ENCODE measurements at regions not wholly inside any gene's neighbourhood (a gene's known extent, or its start where the extent isn't known, plus 50 kb on each side); places are given as distances from the start of the nearest gene placed in this dataset.

GRCh38 chr5:52682492-52682891 lies 105.2 kb upstream of the ITGA1 start:
- Histone ChIP-seq H3K9me3 (ENCODE audit: control insufficient read depth, low read length) (no peaks in the 10 kb centered on the region), H3K36me3 (ENCODE audit: control insufficient read depth, insufficient read depth, low read length) (no peaks in the 10 kb centered on the region), H3K27ac (ENCODE audit: low read depth, low read length) (no peak overlapping the region), H3K4me3 (ENCODE audit: low read length) (no peak overlapping the region), H3K9ac (ENCODE audit: extremely low read depth, low read length, poor library complexity, severe bottlenecking) (no peak overlapping the region), H3K27me3 (ENCODE audit: control insufficient read depth, insufficient read depth, low read length, poor library complexity, severe bottlenecking) (no peaks in the 10 kb centered on the region), H3K4me1 (ENCODE audit: control insufficient read depth, insufficient read depth, low read length) (no peaks in the 10 kb centered on the region)
- Mint-ChIP-seq H3K4me3 (no peak overlapping the region), H3K4me1 (peaks cover 2% of the 10 kb centered on the region), H3K9me3 (no peaks in the 10 kb centered on the region), H3K27ac (no peak overlapping the region), H3K27me3 (ENCODE audit: insufficient read depth) (no peaks in the 10 kb centered on the region), H3K36me3 (ENCODE audit: low read depth) (no peaks in the 10 kb centered on the region)
- TF ChIP-seq CTCF (conservative IDR thresholded peaks at IDR 0.05), result no peak
- peak; percentile 78 for DNase-seq
- WGBS, 2 experiments (ENCODE audit: insufficient coverage in 1 of 2, insufficient read length in 1 of 2), result 70 to 88% methylated on average over 4 to 7 of the region's 7 CpGs

GRCh38 chr5:52684051-52684450 lies 103.7 kb upstream of the ITGA1 start:
- Mint-ChIP-seq H3K4me1 (peaks cover 2% of the 10 kb centered on the region), H3K4me3 (no peak overlapping the region), H3K9me3 (no peaks in the 10 kb centered on the region), H3K36me3 (ENCODE audit: low read depth) (no peaks in the 10 kb centered on the region), H3K27ac (no peak overlapping the region), H3K27me3 (ENCODE audit: insufficient read depth) (no peaks in the 10 kb centered on the region)
- H3K4me1 ChIP-seq (ENCODE audit: control insufficient read depth, insufficient read depth, low read length), result no peaks in the 10 kb centered on the region
- 87% methylated on average over 1 of the region's 1 CpG; no CpG with 5 or more reads in 1 of the 2 experiments for WGBS, 2 experiments (ENCODE audit: insufficient coverage in 1 of 2, insufficient read length in 1 of 2)
- H3K9me3 ChIP-seq (ENCODE audit: control insufficient read depth, low read length), result no peaks in the 10 kb centered on the region
- no peak overlapping the region for H3K4me3 ChIP-seq (ENCODE audit: low read length)
- no peaks in the 10 kb centered on the region for H3K27me3 ChIP-seq (ENCODE audit: control insufficient read depth, insufficient read depth, low read length, poor library complexity, severe bottlenecking)
- H3K9ac ChIP-seq (ENCODE audit: extremely low read depth, low read length, poor library complexity, severe bottlenecking), result no peak overlapping the region
- no peak overlapping the region for H3K27ac ChIP-seq (ENCODE audit: low read depth, low read length)
- no peaks in the 10 kb centered on the region for H3K36me3 ChIP-seq (ENCODE audit: control insufficient read depth, insufficient read depth, low read length)
- TF ChIP-seq CTCF (conservative IDR thresholded peaks at IDR 0.05), result no peak
- DNase-seq, result no peak

GRCh38 chr5:52685566-52685965 lies 102.2 kb upstream of the ITGA1 start:
- Mint-ChIP-seq H3K27ac (no peak overlapping the region), H3K4me1 (peaks cover 4% of the 10 kb centered on the region), H3K27me3 (ENCODE audit: insufficient read depth) (no peaks in the 10 kb centered on the region), H3K4me3 (no peak overlapping the region), H3K36me3 (ENCODE audit: low read depth) (no peaks in the 10 kb centered on the region), H3K9me3 (no peaks in the 10 kb centered on the region)
- H3K36me3 ChIP-seq (ENCODE audit: control insufficient read depth, insufficient read depth, low read length), result no peaks in the 10 kb centered on the region
- 74% methylated on average over 1 of the region's 1 CpG; no CpG with 5 or more reads in 1 of the 2 experiments for WGBS, 2 experiments (ENCODE audit: insufficient coverage in 1 of 2, insufficient read length in 1 of 2)
- TF ChIP-seq CTCF (conservative IDR thresholded peaks at IDR 0.05), result no peak
- no peak overlapping the region for H3K4me3 ChIP-seq (ENCODE audit: low read length)
- H3K9ac ChIP-seq (ENCODE audit: extremely low read depth, low read length, poor library complexity, severe bottlenecking), result no peak overlapping the region
- no peaks in the 10 kb centered on the region for H3K27me3 ChIP-seq (ENCODE audit: control insufficient read depth, insufficient read depth, low read length, poor library complexity, severe bottlenecking)
- H3K4me1 ChIP-seq (ENCODE audit: control insufficient read depth, insufficient read depth, low read length), result no peaks in the 10 kb centered on the region
- no peak overlapping the region for H3K27ac ChIP-seq (ENCODE audit: low read depth, low read length)
- no peak for DNase-seq
- no peaks in the 10 kb centered on the region for H3K9me3 ChIP-seq (ENCODE audit: control insufficient read depth, low read length)
